Fibroblast of pulmonary artery (primary cell): ENCODE measurements at regions not wholly inside any gene's neighbourhood (a gene's known extent, or its start where the extent isn't known, plus 50 kb on each side); places are given as distances from the start of the nearest gene placed in this dataset.
"Not testable (repeated sequence)": the region's sequence is repeated elsewhere in the genome, so short reads cannot be mapped to it uniquely, and the experiment has no call there.

Experiments used
- DNase-seq: peaks from one replicate; pipeline ENCODE4 v3.0.0-alpha.2; 2010; ENCODE audit warnings: low read depth
- H3K4me3 ChIP-seq: replicated peaks from 2 replicates; pipeline ENCODE4 v1.5.1; 2011; ENCODE audit warnings: low read depth, mild to moderate bottlenecking, control low read depth, low read length, moderate library complexity
- CTCF ChIP-seq: IDR thresholded peaks from 2 replicates; pipeline ENCODE4 v1.5.1; 2011; ENCODE audit warnings: mild to moderate bottlenecking, control low read depth, low read length, inconsistent platforms; ENCODE audit errors: missing control alignments

GRCh38 chr15:66885281-66885915, 180.0 kb upstream of the SMAD3 start:
- no peak for DNase-seq
- no peak overlapping the region for H3K4me3 ChIP-seq
- TF ChIP-seq CTCF = no peak

- H3K4me3 ChIP-seq = no peak overlapping the region
- no peak for DNase-seq
- TF ChIP-seq CTCF = no peak
Measured at GRCh38 chr15:66886241-66886675, 179.1 kb upstream of the SMAD3 start.

- no peak for DNase-seq
- TF ChIP-seq CTCF = no peak
- H3K4me3 ChIP-seq = no peak overlapping the region
Measured at GRCh38 chr15:66886686-66887273, 178.6 kb upstream of the SMAD3 start.

- DNase-seq, H3K4me3 ChIP-seq: not testable (repeated sequence)
Measured at GRCh38 chr15:66889298-66889697, 176.1 kb upstream of the SMAD3 start.

- TF ChIP-seq CTCF = no peak
- no peak for DNase-seq
- H3K4me3 ChIP-seq = no peak overlapping the region
Measured at GRCh38 chr15:66891776-66892175, 173.6 kb upstream of the SMAD3 start.

- no peak for TF ChIP-seq CTCF
- no peak for DNase-seq
Measured at GRCh38 chr15:66893294-66893693, 172.1 kb upstream of the SMAD3 start.

GRCh38 chr15:66894363-66894762, 171.0 kb upstream of the SMAD3 start:
- H3K4me3 ChIP-seq = no peak overlapping the region
- no peak for TF ChIP-seq CTCF
- DNase-seq = no peak

More at GRCh38 chr15:66893294-66893693, 172.1 kb upstream of the SMAD3 start:
- no peak overlapping the region for H3K4me3 ChIP-seq
